Skeletal muscle cell (primary cell): ENCODE measurements at regions not wholly inside any gene's neighbourhood (a gene's known extent, or its start where the extent isn't known, plus 50 kb on each side); places are given as distances from the start of the nearest gene placed in this dataset.
"Not testable (repeated sequence)": the region's sequence is repeated elsewhere in the genome, so short reads cannot be mapped to it uniquely, and the experiment has no call there.

ENCODE experiments used
- DNase-seq: peaks from one replicate; pipeline ENCODE4 v3.0.0-alpha.2; 2010; ENCODE audit warnings: low read depth
- H3K4me3 ChIP-seq: 2 replicates; pipeline ENCODE4 v1.5.1; 2011; ENCODE audit warnings: low read depth, mild to moderate bottlenecking, control low read depth, low read length, moderate library complexity

DNA sequence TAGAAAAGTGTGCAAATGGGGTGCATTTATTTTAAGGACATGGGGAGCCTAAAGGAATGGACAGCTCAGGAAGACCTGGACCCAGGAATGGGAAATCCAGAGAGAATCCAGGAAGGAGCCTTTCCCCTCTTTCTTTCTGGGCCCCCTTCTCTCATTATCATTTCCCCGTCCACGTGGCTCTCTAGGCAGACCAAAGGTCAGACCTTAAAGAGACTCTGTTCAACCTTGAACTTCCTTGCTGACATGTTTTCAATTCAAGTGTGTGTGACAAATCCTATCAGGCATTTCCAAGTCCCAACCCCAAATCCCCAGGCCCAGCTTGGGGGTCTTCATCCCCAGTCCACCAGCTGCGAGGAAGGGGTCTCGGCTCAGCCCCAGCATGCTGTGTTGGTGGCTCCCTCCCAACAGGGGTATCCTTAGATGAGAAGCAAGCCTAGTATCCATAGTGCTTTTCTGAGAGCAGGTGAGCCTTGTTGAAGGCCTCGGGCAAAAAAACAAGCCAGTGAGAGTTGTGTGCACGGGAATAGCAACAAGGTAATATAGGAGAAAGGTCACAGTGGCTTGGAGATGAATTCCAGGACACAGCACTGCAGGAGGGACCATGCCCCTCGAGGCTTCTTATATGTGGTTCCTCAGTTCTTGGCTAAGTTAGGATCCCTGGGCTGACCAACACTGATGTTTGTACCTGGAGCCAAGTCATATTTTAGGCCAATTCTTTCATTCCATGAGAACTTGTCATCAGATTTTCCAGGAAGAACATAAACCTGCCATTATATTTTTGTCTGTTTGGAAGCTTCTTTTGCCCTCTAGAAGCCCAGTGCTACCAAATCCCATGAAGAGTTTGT lies 130.0 kb downstream of the ASB7 start:
- H3K4me3 ChIP-seq = no peak overlapping the region

GRCh38 chr15:100733101-100733842 lies 130.9 kb downstream of the ASB7 start:
- H3K4me3 ChIP-seq = no peak overlapping the region
- no peak for DNase-seq

More for the DNA sequence above, 130.0 kb downstream of the ASB7 start:
- DNase-seq = no peak

- H3K4me3 ChIP-seq, DNase-seq: not testable (repeated sequence)
Measured at GRCh38 chr15:100733843-100734185, 131.4 kb downstream of the ASB7 start.

- no peak overlapping the region for H3K4me3 ChIP-seq
- DNase-seq = no peak
Measured at GRCh38 chr15:100734586-100734985, 132.2 kb downstream of the ASB7 start.

GRCh38 chr15:100735129-100736053 lies 133.0 kb downstream of the ASB7 start:
- DNase-seq = no peak
- no peak overlapping the region for H3K4me3 ChIP-seq

DNA sequence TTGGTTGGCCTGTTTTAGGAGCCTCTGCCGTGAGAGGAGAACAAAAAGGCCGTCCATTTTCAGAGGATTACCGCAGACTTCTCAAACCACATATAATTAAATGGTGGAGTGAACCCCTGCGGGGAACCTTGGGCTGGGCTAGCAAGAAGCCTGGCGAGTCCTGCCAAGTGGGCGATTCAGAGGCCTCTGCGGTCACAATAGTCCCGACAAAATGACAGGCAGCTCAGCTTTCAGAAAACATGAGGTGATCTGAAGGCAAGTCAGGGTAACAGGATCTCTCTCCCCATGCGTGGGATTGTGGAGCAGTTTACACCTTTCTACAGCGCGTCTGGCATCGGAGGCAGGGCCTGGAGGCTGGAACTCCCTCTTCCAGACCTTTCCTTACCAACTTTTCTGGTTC lies 134.8 kb downstream of the ASB7 start:
- DNase-seq = no peak
- no peak overlapping the region for H3K4me3 ChIP-seq

DNA sequence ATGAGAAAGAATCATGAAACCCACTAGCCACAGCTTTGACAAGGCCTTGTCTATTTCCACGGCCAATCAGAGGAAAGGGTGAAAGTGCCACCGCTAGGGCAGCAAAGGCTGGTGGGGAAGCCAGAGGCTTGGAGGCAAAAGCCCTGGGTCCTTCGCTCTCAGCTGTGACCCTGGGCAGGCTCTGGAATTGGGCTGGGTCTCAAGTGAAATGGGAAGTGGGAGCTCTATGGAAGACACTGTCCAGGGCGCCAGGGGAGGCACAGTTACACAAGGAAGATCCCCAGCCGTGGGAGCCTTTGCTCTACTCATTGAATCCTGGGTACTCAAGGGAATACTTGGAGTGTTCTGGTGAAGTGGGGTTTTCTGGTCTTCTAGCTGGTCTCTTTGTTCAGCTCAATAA lies 136.2 kb downstream of the ASB7 start:
- no peak for DNase-seq

DNA sequence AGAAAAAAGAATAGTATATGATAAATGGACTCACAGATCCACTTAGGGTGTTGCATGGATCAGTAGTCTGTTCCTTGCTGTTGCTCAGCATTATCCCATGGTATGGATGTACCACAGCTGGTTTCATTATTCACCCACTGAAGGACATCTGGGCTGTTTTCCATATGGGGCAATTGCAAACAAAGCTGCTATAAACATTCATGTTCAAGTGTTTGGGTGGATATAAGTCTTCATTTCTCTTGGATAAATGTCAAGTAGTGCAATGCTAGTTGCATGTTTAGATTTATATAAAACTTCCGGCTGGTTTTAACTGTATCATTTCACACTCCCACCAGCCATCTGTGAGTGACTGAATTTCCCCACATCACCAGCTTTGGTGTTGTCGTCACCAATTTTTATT lies 137.7 kb downstream of the ASB7 start:
- H3K4me3 ChIP-seq = no peak overlapping the region
- DNase-seq = no peak

More for the DNA sequence above, 136.2 kb downstream of the ASB7 start:
- H3K4me3 ChIP-seq = no peak overlapping the region

- no peak overlapping the region for H3K4me3 ChIP-seq
- no peak for DNase-seq
Measured at GRCh38 chr15:100751585-100751984, 128.0 kb upstream of the ALDH1A3 start.

- DNase-seq = no peak
- H3K4me3 ChIP-seq = no peak overlapping the region
Measured at GRCh38 chr15:100753503-100753902, 126.1 kb upstream of the ALDH1A3 start.

GRCh38 chr15:100757661-100758060 lies 122.0 kb upstream of the ALDH1A3 start:
- DNase-seq = no peak
- H3K4me3 ChIP-seq = no peak overlapping the region

- H3K4me3 ChIP-seq = no peak overlapping the region
- DNase-seq = no peak
Measured at GRCh38 chr15:100758555-100758954, 121.1 kb upstream of the ALDH1A3 start.

DNA sequence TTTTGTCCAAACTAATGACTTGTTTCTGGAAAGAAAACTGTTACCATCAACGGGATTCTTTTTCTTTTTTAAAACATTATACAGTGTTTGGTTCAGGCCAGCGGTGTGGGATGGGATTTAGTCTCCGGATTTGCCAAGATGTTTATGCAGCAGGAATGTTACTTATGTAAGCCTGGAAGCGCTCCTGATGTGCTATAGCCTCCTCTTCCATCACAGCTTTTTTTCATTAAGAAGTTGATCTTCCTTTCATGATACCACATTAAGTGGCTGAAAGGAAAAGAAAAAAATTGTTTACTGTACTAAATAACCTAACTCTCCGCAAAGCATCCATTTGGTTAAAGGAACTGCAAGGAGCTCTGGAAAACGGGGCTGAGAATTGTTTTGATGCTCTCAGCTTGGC lies 120.5 kb upstream of the ALDH1A3 start:
- peak; percentile 24 for DNase-seq

DNA sequence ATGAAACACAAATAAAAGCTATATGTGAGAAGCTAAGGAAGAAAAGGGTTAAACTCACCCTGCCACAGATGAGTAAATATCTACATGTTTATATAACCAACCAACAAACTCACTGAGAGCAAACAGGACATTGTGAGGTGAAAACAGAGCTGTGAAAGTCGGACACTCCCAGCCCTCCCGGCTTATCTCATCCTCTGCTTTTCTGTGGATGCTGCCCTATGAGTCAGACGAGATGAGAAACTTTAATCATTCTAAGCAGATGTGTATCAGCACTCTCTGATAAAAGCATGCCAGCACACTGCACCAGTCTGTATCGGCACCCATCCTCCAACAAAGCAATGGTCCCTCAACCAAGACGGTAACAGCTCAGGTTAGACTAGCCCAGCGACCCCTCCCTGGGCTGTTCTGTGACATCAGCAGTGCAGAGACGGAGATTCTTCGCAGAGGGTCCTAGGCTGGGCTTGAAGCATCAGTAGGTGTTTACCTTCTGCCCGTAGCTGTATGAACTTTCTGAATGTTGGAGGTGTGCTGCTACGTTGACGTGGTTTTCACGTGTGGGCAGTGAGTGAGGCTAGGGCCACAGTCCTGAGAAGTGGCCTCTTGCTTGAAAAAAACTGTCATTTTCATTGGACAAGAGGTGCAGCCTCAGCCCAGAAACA lies 119.8 kb upstream of the ALDH1A3 start:
- no peak for DNase-seq
- no peak overlapping the region for H3K4me3 ChIP-seq

More for the DNA sequence above, 120.5 kb upstream of the ALDH1A3 start:
- H3K4me3 ChIP-seq = no peak overlapping the region

DNA sequence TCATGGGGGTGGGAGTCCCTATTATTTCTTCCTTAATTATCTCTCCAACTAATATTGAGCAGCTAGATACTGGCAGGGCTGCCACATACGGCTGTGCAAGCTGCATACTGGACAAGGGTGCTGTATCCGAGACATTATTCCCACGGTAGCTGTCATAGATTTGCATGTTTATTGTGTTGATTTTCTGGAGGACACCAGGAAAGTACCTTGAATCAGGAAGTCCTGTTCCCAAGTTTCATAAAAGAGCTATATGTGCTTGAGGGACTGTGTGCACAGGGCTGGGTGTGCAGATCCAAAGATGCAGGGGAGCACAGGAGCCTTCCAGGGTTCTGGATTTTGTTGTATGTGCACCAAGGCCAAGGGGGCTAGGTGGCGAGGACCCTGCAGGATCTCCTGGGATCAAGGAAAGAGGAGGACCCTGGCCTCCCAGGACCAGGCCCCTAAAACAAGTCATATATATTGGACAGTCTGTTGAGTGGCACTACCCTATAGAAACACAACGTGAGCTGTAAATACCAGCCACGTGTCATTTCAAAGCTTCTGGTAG lies 119.2 kb upstream of the ALDH1A3 start:
- H3K4me3 ChIP-seq = no peak overlapping the region
- no peak for DNase-seq

DNA sequence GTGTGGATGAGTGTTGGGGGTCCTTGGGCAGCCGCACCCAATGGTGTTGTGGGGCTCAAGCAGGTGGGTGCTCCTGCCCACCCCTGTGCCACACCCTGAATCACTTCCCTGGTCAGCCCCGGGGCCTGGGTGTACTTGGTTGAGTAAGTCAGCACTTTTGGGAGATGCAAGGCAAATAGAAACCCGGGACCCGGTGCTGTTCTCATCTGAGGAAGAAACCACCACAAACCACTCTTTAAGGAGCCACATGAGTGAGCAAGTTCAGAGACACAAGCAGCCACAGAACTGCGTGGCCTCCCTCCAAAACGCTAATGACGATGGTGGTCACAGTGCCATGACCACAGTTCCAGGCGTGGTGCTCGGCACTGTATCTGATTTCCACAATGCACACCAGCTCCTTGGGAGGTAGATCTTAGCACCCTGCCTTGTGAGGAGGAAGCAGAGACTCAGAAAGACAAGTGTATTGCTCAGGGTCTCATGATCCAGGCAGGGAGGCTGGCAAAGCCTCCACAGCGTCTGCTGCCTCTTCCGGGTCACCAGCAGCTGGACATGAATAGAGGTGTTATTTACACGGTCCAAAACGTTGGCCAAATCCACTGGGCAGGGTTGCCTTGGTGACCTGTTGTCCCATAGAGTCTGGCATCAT lies 118.2 kb upstream of the ALDH1A3 start:
- no peak overlapping the region for H3K4me3 ChIP-seq
- DNase-seq = no peak

- no peak for DNase-seq
- H3K4me3 ChIP-seq = no peak overlapping the region
Measured at GRCh38 chr15:100762289-100762688, 117.3 kb upstream of the ALDH1A3 start.

DNA sequence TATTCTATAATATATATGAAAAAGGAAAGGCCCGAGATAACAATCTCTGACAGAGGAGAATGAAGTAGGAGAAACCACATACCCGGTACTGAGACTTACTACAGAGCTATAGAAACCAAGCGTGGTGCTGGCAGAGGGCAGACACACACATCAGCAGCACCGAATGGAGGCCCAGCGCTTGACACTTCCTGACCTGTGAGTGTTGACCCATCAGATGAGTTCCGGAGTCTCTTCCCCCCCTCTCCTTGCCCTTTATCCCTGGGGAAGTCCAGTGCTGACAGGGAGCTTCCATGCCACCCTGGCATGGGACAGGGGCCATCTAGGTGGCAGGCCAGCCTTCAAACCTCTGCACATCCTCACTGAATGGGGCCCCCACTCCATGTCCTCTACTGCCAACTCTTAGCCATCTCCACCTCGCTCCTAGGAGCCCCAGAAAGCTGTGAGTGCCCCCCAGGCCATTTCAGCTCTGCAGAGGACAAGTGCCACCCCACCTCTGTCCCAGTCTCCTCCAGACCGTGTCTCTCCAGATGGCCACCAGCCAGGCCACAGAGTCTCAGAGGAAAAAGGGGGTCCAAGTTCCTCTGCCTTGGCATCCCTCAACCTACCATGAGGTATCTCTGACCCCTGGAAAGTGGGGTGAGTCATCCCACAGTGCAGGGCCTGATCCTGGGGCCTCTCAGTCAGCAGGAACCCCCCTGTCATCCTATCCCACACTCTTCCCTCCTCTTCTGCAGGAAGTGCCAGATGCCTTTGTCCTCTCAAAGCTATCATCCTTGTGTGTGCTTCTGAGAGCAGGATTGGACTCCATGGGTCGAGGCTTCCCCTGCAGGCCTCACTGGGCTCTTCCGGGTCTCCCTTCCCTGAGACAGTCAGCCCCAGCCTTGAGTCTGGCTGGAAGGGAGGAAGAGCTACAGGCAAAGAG lies 116.5 kb upstream of the ALDH1A3 start:
- DNase-seq = no peak

More for the DNA sequence above, 116.5 kb upstream of the ALDH1A3 start:
- H3K4me3 ChIP-seq = no peak overlapping the region
